Astrocyte (in vitro differentiated cells and primary cell): ENCODE measurements at regions not wholly inside any gene's neighbourhood (a gene's known extent, or its start where the extent isn't known, plus 50 kb on each side); places are given as distances from the start of the nearest gene placed in this dataset.

ENCODE experiments used
- DNase-seq: peaks from one replicate; pipeline ENCODE4 v3.0.0-alpha.2; 2010; ENCODE audit warnings: low read depth
- FAIRE-seq: peaks from 2 replicates; lab custom pipeline; 2011; peaks lifted over from hg19 to GRCh38; lab: Jason Lieb, UNC
- H2AFZ ChIP-seq: 2 replicates; pipeline ENCODE4 v1.6.0; 2012; ENCODE audit warnings: low read depth, low read length, inconsistent platforms
- H3K27ac ChIP-seq: 2 replicates; pipeline ENCODE4 v1.5.1; 2011; ENCODE audit warnings: low read depth, low read length, inconsistent platforms
- H3K27me3 ChIP-seq: 2 replicates; pipeline ENCODE4 v1.6.0; 2011; ENCODE audit warnings: low read length, inconsistent platforms; ENCODE audit not compliant: insufficient read depth
- H3K36me3 ChIP-seq: 2 replicates; pipeline ENCODE4 v1.5.1; 2011; ENCODE audit warnings: low read length, inconsistent platforms; ENCODE audit not compliant: insufficient read depth
- H3K4me1 ChIP-seq: 2 replicates; pipeline ENCODE4 v1.5.1; 2011; ENCODE audit warnings: low read length, inconsistent platforms; ENCODE audit not compliant: insufficient read depth
- H3K4me2 ChIP-seq: 2 replicates; pipeline ENCODE4 v1.6.0; 2012; ENCODE audit warnings: low read length, inconsistent platforms
- H3K4me3 ChIP-seq: 2 replicates; pipeline ENCODE4 v1.5.1; 2011; ENCODE audit warnings: low read depth, mild to moderate bottlenecking, low read length, inconsistent platforms; ENCODE audit not compliant: insufficient read depth
- H3K79me2 ChIP-seq: 2 replicates; pipeline ENCODE4 v1.6.0; 2012; ENCODE audit warnings: mild to moderate bottlenecking, low read length, inconsistent platforms; ENCODE audit not compliant: insufficient read depth
- H3K9ac ChIP-seq: 2 replicates; pipeline ENCODE4 v1.6.0; 2012; ENCODE audit warnings: mild to moderate bottlenecking, low read length, inconsistent platforms
- H3K9me3 ChIP-seq: 2 replicates; pipeline ENCODE4 v1.5.1; 2012; ENCODE audit warnings: low read depth, mild to moderate bottlenecking, low read length, inconsistent platforms; ENCODE audit not compliant: insufficient read depth
- H4K20me1 ChIP-seq: 2 replicates; pipeline ENCODE4 v1.6.0; 2012; ENCODE audit warnings: low read length, inconsistent platforms; ENCODE audit not compliant: insufficient read depth
- H3K27ac Mint-ChIP-seq: one replicate; pipeline ENCODE4 v1.8.0; 2021; ENCODE audit warnings: mild to moderate bottlenecking, mixed read lengths; ENCODE audit not compliant: unreplicated experiment
- H3K27me3 Mint-ChIP-seq: one replicate; pipeline ENCODE4 v1.8.0; 2021; ENCODE audit warnings: low read depth, mixed read lengths; ENCODE audit not compliant: unreplicated experiment
- H3K36me3 Mint-ChIP-seq: one replicate; pipeline ENCODE4 v1.8.0; 2021; ENCODE audit warnings: low read depth, mixed read lengths; ENCODE audit not compliant: unreplicated experiment
- H3K4me1 Mint-ChIP-seq: one replicate; pipeline ENCODE4 v1.8.0; 2021; ENCODE audit warnings: low read depth, mixed read lengths; ENCODE audit not compliant: unreplicated experiment
- H3K4me3 Mint-ChIP-seq: one replicate; pipeline ENCODE4 v1.8.0; 2021; ENCODE audit warnings: mild to moderate bottlenecking, moderate library complexity, mixed read lengths; ENCODE audit not compliant: unreplicated experiment
- H3K9me3 Mint-ChIP-seq: one replicate; pipeline ENCODE4 v1.8.0; 2021; ENCODE audit warnings: mild to moderate bottlenecking, mixed read lengths; ENCODE audit not compliant: unreplicated experiment
- EZH2 ChIP-seq: IDR thresholded peaks from 2 replicates; pipeline ENCODE4 v1.6.1; 2012; ENCODE audit warnings: mild to moderate bottlenecking, low read length, inconsistent platforms; ENCODE audit not compliant: insufficient read depth
- TF ChIP-seq, protein P1 (sequence below): IDR thresholded peaks from 2 replicates; pipeline ENCODE4 v1.5.1; 2011; ENCODE audit warnings: low read depth, mild to moderate bottlenecking, inconsistent platforms, low read length, moderate library complexity; ENCODE audit not compliant: insufficient read depth

- Histone ChIP-seq H4K20me1 (no peaks in the 10 kb centered on the region), H3K36me3 (no peaks in the 10 kb centered on the region), H3K4me3 (no peak overlapping the region), H3K27ac (no peak overlapping the region), H3K27me3 (no peaks in the 10 kb centered on the region), H2AFZ (no peak overlapping the region), H3K4me2 (no peak overlapping the region), H3K9ac (no peak overlapping the region), H3K79me2 (no peaks in the 10 kb centered on the region), H3K9me3 (no peaks in the 10 kb centered on the region), H3K4me1 (no peaks in the 10 kb centered on the region)
- H3K27me3 Mint-ChIP-seq, result no peaks in the 10 kb centered on the region
- H3K36me3 Mint-ChIP-seq, result no peaks in the 10 kb centered on the region
- no peaks in the 10 kb centered on the region for H3K9me3 Mint-ChIP-seq
- DNase-seq (peak; percentile 22), FAIRE-seq (no peak)
- no peak overlapping the region for H3K4me3 Mint-ChIP-seq
- peaks cover 5% of the 10 kb centered on the region for H3K4me1 Mint-ChIP-seq
- no peak for TF ChIP-seq EZH2
- TF ChIP-seq, protein P1, sequence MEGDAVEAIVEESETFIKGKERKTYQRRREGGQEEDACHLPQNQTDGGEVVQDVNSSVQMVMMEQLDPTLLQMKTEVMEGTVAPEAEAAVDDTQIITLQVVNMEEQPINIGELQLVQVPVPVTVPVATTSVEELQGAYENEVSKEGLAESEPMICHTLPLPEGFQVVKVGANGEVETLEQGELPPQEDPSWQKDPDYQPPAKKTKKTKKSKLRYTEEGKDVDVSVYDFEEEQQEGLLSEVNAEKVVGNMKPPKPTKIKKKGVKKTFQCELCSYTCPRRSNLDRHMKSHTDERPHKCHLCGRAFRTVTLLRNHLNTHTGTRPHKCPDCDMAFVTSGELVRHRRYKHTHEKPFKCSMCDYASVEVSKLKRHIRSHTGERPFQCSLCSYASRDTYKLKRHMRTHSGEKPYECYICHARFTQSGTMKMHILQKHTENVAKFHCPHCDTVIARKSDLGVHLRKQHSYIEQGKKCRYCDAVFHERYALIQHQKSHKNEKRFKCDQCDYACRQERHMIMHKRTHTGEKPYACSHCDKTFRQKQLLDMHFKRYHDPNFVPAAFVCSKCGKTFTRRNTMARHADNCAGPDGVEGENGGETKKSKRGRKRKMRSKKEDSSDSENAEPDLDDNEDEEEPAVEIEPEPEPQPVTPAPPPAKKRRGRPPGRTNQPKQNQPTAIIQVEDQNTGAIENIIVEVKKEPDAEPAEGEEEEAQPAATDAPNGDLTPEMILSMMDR, result no peak
- H3K27ac Mint-ChIP-seq, result no peak overlapping the region
These were observed 103.1 kb upstream of the PCDH7 start for GRCh38 chr4:30616942-30617646.

- Mint-ChIP-seq H3K27me3 (no peaks in the 10 kb centered on the region), H3K4me3 (no peak overlapping the region), H3K36me3 (no peaks in the 10 kb centered on the region), H3K9me3 (no peaks in the 10 kb centered on the region), H3K4me1 (peaks cover 5% of the 10 kb centered on the region), H3K27ac (no peak overlapping the region)
- Histone ChIP-seq H3K9me3 (no peaks in the 10 kb centered on the region), H3K4me1 (no peaks in the 10 kb centered on the region), H4K20me1 (no peaks in the 10 kb centered on the region), H3K4me3 (no peak overlapping the region), H3K4me2 (no peak overlapping the region), H3K27ac (no peak overlapping the region), H2AFZ (no peak overlapping the region), H3K36me3 (no peaks in the 10 kb centered on the region), H3K79me2 (no peaks in the 10 kb centered on the region), H3K27me3 (no peaks in the 10 kb centered on the region), H3K9ac (no peak overlapping the region)
- no peak for TF ChIP-seq EZH2
- TF ChIP-seq, protein P1, result no peak
- no peak for FAIRE-seq
- DNase-seq, result no peak
These were observed 102.3 kb upstream of the PCDH7 start for GRCh38 chr4:30617836-30618235.

DNA sequence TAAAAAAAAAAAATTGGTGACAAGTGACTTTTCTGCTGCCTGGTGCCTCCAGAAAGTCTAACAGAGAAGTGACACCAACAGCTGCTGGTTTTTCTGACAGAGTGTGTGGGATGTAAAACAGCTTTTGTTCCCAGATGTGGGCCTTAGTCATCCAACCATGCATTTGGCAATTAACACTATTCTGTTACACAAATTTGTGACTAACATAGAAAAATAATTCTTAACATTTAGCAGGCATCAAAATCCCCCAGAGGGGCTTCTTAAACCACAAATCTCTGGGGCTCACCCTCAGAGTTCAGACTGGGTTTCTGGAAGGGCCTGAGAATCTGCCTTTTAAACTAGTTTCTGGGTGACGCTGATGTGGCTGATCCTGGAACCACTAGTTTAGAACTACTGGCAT, 100.5 kb upstream of the PCDH7 start:
- Mint-ChIP-seq H3K36me3 (no peaks in the 10 kb centered on the region), H3K4me1 (peaks cover 2% of the 10 kb centered on the region), H3K9me3 (peaks cover 2% of the 10 kb centered on the region), H3K4me3 (no peak overlapping the region), H3K27ac (no peak overlapping the region), H3K27me3 (no peaks in the 10 kb centered on the region)
- Histone ChIP-seq H3K27me3 (no peaks in the 10 kb centered on the region), H3K4me2 (no peak overlapping the region), H3K4me3 (no peak overlapping the region), H3K27ac (no peak overlapping the region), H3K4me1 (no peaks in the 10 kb centered on the region), H3K9ac (no peak overlapping the region), H3K79me2 (no peaks in the 10 kb centered on the region), H3K36me3 (no peaks in the 10 kb centered on the region), H3K9me3 (no peaks in the 10 kb centered on the region), H4K20me1 (no peaks in the 10 kb centered on the region), H2AFZ (no peak overlapping the region)
- FAIRE-seq (no peak), DNase-seq (peak; percentile 16)
- TF ChIP-seq EZH2, result no peak
- TF ChIP-seq, protein P1, result no peak
